DLD1 (cell line): ENCODE measurements at regions not wholly inside any gene's neighbourhood (a gene's known extent, or its start where the extent isn't known, plus 50 kb on each side); places are given as distances from the start of the nearest gene placed in this dataset.

ENCODE experiments used
- in situ Hi-C: cut with HindIII; loops from 2 replicates; pipeline ENCODE4 v1.10.0; 2017; ENCODE audit warnings: low sequenced_read_pairs

DNA sequence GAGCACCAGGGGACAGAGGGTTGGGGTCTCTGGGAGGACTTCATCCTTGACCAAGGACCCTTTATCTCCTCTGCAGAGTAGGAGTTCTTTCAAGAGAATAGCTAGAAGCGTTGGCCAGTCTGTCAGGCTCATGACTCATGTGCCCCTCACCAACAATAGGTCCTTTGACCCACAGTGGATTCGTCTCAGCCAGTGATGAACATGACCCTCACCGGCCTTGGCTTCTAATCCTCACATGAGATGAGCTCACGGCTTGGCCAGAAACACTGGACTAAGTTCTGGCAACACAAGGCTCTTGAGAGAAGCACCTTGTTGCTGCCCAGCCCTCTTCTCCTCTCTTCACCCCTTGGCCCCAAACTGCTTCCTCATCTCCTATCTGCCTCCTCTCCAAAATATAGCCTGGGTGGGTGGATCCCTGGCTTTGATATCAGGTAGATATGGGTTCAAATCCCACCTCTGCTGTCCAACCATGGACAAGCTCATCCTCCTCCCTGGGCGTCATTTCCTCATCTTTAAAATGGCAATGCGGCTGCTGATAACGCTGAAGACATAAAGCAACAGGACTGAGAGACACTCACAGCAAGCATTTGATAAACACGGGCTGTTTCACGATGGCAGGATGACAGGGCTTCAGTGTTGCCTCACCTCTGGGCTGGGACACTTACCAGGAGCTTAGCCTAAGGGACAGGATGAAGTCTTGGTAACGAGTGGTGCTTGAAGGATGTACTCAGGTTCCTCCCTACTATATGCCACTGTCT, 446.7 kb upstream of the PROK2 start:
- in situ Hi-C loops: loop anchor here (10.0 kb wide), 1 partner anchor 57 kb away; no protein-coding TSS in a partner anchor

GRCh38 chr3:72230774-72231379, 445.9 kb upstream of the PROK2 start:
- in situ Hi-C loops: loop anchor here (10.0 kb wide), 1 partner anchor 56 kb away; no protein-coding TSS in a partner anchor

GRCh38 chr3:72229952-72230351, 445.0 kb upstream of the PROK2 start:
- in situ Hi-C loops: loop anchor here (10.0 kb wide), 1 partner anchor 55 kb away; no protein-coding TSS in a partner anchor

GRCh38 chr3:72227486-72228070, 442.6 kb upstream of the PROK2 start:
- in situ Hi-C loops: no loop called here

GRCh38 chr3:72224804-72225509, 440.0 kb upstream of the PROK2 start:
- in situ Hi-C loops: no loop called here

DNA sequence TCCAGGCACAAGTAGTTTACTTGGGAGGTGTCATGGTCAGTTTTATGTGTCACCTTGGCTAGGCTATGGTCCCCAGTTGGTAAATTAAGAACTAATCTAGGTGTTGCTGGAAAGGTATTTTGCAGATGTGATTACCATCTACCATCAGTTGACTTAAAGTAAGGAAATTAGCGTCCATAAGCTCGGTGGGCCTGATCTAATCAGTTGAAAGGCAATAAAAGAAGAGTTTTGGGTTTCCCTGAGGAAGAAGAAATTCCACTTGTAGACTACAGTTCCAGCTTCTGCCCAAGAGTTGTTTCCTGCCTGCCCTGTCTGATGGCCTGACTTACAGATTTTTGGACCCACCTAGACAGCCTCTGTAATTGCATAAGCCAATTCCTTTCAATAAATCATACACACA, 438.7 kb upstream of the PROK2 start:
- in situ Hi-C loops: no loop called here

GRCh38 chr3:72223116-72223515, 438.2 kb upstream of the PROK2 start:
- in situ Hi-C loops: no loop called here

GRCh38 chr3:72222410-72222809, 437.5 kb upstream of the PROK2 start:
- in situ Hi-C loops: no loop called here

- in situ Hi-C loops: no loop called here
These were observed 436.0 kb upstream of the PROK2 start for GRCh38 chr3:72220946-72221345.

DNA sequence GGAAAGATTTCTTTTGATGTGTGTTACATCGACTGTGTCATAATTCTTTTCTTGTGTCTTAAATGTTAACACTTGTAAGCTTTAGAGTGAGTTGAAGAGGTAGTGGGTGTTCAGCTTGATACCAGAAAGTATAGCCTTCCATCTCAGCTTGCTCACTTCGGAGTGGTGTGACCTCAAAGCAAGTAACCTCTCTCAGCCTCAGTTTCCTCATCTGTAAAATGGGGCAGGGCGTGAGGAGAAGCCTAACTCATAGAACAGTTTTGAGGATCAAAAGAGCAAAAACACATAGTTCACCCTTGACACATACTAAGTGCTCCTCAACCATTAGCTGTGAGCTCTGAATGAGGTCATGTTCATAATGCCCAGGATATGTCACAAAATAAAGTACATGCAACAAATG, 434.8 kb upstream of the PROK2 start:
- in situ Hi-C loops: no loop called here

GRCh38 chr3:72217570-72217969, 432.6 kb upstream of the PROK2 start:
- in situ Hi-C loops: no loop called here

GRCh38 chr3:72214066-72214951, 429.4 kb upstream of the PROK2 start:
- in situ Hi-C loops: loop anchor here (5.0 kb wide), 1 partner anchor 77 kb away; no protein-coding TSS in a partner anchor

DNA sequence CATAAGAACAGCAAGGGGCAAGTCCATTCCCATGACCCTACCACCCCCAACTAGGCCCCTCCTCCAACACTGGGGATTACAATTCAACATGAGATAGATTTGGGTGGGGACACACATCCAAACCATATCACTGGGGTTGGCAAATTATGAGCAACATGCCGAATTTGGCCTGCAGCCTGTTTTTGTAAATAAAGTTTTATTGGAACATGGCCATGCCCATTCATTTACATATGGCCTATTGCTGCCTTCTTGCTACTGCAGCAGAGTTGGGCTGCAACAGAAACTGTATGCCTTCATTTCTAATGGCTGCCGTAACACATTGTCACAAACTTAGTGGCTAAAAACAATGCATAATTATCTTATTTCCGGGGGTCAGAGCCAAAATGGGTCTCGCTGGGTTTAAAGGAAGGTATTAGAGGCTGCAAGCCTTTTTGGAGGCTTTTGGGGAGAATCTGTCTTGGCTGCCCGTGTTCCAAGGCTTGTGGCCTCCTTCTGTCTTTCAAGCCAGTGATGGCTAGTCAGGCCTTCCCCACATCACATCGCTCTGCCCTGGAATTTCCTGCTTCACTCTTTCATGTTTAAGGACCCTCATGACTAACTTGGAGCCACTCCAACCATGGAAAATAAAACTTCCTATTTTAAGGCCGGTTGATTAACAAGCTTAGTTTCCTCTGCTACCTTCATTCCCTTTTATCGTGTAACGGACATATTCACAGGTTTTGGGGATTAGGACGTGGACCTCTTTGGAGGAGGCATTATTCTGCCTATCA, 428.5 kb upstream of the PROK2 start:
- in situ Hi-C loops: loop anchor here (5.0 kb wide), 1 partner anchor 76 kb away; no protein-coding TSS in a partner anchor

DNA sequence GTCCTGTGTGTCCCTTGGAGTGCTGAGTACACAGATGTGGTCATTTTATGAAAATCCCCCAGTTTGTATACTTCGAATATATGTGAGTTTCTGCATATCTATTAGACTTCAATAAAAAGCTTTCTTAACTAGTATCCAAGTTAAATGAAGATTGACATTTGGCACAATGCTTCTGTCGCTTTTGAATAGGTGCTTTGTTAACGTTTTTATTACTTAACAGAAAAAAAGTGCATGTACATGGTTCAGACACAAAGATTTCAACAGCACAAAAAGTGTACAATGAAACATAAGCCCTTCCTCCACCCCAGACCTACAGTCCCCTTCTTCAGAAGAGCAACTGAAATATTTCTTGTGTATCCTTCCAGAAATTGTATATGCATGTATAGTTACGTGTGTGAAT, 427.4 kb upstream of the PROK2 start:
- in situ Hi-C loops: loop anchor here (5.0 kb wide), 1 partner anchor 75 kb away; no protein-coding TSS in a partner anchor

DNA sequence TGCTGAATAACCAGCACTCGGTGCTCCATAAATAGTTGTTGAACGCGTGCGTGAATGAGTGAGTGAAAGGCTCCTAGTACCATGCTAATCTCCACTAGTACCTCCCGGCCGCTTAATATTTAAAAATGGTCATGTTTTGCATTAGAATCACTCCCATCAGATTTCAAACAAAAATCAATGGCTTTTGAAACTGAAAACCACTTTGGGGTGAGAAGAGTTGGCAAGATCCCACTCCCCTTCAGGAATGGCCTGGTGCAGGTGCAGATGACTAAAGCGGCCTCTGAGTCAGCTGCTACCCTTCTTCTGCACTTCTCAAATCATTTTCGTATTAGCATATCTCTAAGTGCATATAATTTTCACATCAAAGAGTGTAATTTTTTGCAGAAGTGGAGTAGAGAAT, 425.3 kb upstream of the PROK2 start:
- in situ Hi-C loops: loop anchor here (5.0 kb wide), 1 partner anchor 73 kb away; no protein-coding TSS in a partner anchor

GRCh38 chr3:72205297-72205826, 420.4 kb upstream of the PROK2 start:
- in situ Hi-C loops: no loop called here

DNA sequence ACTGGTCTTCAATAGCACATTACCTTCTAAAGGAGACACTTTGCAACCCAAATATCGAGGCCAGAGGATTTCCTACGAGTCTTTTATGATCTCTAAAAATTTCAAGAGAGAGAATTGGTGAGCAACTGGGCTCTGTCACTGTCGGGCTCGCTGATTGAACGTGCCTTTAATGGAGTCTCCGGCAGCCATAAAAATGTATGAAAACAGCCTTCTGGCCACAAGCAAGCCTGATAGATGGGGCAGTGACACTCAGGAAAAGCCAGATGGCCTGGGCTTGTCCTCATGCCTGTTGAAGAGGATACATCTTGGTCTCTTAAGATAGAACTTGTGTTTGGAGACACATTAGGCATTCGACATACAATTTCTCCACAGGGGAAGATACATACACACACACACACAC, 419.5 kb upstream of the PROK2 start:
- in situ Hi-C loops: no loop called here

DNA sequence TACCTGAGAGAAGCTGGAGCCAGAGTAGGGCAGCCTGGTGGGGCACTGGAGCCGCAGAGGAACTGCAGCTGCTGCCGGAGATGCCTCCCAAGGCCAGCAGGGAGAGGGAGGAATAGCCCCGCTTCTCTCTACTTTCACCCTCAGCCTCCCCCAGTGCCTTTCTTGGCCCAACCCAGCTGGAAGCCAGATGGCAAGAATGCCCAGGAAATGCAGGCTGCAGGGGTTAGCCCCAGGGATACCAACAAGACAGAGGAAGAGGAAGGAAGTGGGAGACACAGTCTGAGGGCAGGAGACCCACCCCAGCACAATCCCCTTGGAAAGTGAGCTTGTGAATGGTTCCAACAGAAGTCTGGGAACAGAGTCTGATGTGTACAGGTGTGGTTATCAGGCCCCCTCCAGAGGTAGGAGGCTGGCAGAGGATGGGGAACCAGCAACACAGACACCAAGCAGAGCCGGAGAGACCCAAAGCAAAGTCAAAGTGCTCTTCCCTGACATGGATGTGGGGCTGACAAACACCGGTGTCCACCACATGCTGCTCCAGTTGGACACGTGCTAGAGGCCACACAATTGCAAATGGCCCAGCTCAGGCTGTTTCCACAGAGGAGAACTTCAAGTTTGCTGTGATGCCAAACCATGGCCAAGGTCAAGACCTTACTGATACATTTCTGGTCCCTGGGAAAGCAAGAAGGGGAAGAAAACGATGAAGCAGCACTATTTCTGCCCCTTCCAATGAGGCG, 418.8 kb upstream of the PROK2 start:
- in situ Hi-C loops: no loop called here
